HG02943 (cell line): ENCODE measurements at regions not wholly inside any gene's neighbourhood (a gene's known extent, or its start where the extent isn't known, plus 50 kb on each side); places are given as distances from the start of the nearest gene placed in this dataset.
"Not testable (repeated sequence)": the region's sequence is repeated elsewhere in the genome, so short reads cannot be mapped to it uniquely, and the experiment has no call there.

ENCODE experiments used
- ATAC-seq: cut with Tn5 transposase; IDR thresholded peaks from one replicate; pipeline ENCODE4 v1.9.1; 2021; ENCODE audit warnings: mild to moderate bottlenecking, low read depth, moderate library complexity; ENCODE audit not compliant: unreplicated experiment

- no peak for ATAC-seq
These were observed 907.5 kb upstream of the ATXN7L3B start for GRCh38 chr12:73629893-73630831.

- no peak for ATAC-seq
These were observed 905.4 kb upstream of the ATXN7L3B start for GRCh38 chr12:73632191-73632590.

DNA sequence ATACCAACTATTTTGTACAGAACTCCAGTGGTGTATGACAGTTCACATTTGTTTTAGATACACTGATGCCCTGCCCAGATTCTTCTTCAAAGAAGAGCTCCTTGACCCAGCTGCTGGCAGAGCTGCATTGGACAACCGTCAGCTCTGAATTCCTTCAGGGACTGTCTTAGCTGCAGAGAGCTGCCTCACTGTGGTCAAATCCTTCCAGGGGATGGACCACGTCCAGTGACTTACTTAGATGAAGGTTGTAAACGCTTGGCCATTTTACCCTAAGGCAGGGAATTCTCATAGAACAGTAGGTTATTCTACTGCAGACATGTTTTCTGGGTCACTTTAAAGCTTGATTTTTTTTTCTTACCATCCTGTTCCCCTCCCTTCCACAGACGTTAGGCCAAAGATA, 905.0 kb upstream of the ATXN7L3B start:
- no peak for ATAC-seq

DNA sequence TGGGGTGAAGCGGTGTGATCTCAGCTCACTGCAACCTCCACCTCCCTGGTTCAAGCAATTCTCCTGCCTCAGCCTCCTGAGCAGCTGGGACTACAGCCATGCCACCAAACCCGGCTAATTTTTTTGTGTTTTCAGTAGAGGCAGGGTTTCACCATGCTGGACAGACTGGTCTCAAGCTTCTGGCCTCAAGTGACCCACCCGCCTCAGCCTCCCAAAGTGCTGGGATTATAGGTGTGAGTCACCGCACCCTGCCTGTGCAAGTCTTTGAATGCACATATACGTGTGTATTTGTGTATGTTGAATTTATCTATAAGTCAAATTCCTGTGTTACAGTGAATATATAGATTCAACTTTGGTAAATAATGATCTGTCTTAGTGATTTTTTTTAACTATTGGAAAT, 898.2 kb upstream of the ATXN7L3B start:
- ATAC-seq = not testable (repeated sequence)

- no peak for ATAC-seq
These were observed 881.3 kb upstream of the ATXN7L3B start for GRCh38 chr12:73656375-73656774.

GRCh38 chr12:73659802-73660201, 877.8 kb upstream of the ATXN7L3B start:
- ATAC-seq = no peak

DNA sequence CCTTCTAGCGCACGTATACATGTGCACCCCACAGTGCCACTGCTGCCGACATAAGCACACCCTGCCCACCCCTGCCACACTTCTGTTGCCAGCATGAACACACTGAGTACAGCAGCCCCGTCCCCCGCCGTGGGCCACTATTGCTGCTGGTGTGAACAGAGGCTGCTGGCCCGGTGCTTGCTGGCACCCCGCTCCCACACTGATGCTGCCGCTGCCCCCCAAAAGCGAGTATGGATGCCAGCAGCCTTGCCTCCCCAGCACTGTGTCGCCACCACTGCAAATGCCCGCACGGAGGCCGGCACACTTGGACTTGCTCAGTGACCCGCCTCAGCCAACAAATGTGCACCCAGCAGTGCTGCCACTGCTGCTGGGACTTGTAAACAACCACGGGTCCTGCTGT, 872.4 kb upstream of the ATXN7L3B start:
- ATAC-seq = no peak

DNA sequence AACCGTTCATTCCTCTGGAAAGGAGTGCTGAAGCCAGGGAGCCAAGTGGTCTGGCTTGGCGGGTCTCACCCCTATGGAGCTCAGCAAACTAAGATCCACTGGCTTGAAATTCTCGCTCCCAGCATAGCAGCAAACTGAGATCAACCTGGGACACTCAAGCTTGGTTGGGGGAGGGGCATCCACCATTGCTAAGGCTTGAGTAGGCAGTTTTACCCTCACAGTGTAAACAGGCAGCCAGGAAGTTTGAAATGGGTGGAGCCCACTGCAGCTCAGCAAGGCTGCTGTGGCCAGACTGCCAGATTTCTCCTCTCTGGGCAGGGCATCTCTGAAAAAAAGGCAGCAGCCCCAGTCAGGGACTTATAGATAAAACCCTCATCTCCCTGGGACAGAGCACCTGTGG, 866.1 kb upstream of the ATXN7L3B start:
- not testable (repeated sequence) for ATAC-seq

DNA sequence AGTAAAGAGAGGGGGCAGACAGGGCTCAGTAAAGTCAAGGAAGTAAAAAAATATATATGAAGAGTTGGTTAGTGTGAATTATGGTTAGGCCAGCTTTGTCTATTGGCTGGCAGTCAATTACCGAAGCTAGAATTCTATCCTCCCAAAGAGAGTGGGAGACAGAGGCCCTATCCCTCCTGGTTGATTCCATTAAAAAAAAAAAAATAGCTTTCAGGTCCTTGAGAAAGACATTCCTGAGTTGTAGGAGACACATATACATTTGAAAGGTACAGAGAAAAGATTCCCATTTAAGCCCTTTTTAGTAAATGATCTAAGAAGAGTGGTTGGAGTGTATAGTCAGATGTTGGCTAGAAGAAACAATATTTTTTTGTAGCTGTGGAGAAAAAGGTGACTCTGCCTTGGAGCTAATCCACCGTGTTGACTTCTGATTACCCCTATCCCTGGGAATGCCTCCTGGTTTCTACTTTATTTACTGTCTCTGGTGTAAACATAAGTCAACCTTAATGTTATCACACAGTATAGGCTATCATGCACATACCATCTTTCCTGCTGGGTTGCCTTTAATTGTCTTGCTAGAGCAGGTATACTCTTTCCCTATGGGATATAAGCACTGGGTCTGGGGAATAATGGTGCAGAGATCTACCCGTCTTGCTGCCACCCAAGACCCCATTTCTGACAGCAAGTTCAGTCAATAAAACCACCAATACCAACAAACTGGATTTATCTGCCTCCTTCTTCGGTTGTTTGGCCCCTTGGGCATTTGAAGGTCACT, 859.9 kb upstream of the ATXN7L3B start:
- ATAC-seq = no peak

DNA sequence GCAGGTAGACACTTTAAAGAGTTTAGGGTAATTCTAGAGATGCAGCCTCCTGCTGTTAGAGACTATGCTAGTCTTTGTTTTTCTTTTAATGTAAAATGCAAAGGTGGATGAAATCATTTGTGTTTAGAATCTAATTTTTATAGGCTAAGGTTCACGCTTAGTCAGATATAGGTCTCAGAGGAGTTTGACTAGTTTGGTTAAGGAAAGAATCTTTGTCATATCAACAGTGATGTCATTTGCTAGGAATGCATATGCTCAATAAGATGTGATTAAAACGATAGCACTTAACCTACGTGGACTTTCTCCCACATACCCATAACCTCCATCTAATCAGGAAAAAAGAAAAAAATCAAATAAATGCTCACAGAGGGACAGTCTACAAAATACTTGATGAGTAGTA, 859.3 kb upstream of the ATXN7L3B start:
- ATAC-seq = no peak

DNA sequence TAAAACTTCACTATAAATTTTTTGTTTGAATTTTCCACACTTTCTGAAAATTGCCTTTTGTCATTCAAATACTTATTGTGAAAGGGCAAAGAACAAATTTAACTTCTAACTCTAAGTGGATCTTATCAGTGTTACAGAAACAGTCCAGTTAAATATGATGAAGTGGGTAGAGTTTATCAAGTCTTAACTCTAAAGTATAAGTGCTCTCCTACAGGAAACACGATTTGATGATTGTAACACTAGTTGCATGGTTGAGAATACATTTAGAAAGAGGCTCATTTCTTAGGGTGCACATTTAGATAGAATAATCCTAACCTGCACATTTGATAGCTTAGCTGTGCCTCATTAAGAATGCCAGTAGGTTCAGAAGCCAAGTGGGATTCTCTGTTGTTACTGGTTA, 838.3 kb upstream of the ATXN7L3B start:
- ATAC-seq = no peak

GRCh38 chr12:73714655-73715054, 823.0 kb upstream of the ATXN7L3B start:
- ATAC-seq = no peak

- not testable (repeated sequence) for ATAC-seq
These were observed 821.5 kb upstream of the ATXN7L3B start for GRCh38 chr12:73716143-73716542.

- ATAC-seq = no peak
These were observed 818.4 kb upstream of the ATXN7L3B start for GRCh38 chr12:73719223-73719622.

DNA sequence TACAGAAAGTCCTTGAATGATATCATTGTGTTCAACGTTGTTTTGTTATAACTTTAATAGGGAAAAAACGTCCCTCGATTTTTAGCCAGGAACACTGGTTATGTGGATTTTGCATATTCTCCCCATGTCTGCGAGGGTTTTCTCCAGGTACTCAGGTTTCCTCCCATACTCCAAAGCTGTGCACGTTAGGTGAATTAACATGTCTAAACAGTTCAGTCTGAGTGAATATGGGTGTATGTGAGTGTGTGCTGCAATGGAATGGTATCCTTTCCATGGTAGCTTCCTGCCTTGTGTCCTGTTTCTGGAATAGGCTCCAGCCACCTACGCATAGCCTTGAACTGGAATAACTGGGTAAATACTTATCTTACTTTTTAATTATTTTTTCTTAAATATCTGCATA, 810.8 kb upstream of the ATXN7L3B start:
- no peak for ATAC-seq

DNA sequence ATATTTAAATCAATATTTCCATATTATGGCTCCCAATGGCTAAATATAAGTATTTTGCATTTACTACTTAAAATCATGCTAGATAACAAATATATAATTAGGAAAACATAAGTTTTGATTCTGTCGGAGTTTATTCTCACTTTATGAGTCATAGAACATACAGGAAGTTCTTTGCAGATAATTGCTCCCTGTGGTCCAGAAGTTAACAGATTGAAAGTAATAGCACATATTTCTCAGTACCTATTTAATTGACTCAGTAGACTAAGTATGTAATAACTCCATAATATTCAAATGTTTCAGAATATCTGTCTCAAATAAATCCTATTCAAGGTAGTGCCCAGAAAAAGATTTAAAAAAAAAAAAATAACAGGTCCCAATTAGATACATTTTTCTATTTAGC, 806.0 kb upstream of the ATXN7L3B start:
- no peak for ATAC-seq

GRCh38 chr12:73769337-73769736, 768.3 kb upstream of the ATXN7L3B start:
- ATAC-seq = no peak

- ATAC-seq = no peak
These were observed 739.1 kb upstream of the ATXN7L3B start for GRCh38 chr12:73798523-73798922.

GRCh38 chr12:73815072-73815645, 722.5 kb upstream of the ATXN7L3B start:
- no peak for ATAC-seq

DNA sequence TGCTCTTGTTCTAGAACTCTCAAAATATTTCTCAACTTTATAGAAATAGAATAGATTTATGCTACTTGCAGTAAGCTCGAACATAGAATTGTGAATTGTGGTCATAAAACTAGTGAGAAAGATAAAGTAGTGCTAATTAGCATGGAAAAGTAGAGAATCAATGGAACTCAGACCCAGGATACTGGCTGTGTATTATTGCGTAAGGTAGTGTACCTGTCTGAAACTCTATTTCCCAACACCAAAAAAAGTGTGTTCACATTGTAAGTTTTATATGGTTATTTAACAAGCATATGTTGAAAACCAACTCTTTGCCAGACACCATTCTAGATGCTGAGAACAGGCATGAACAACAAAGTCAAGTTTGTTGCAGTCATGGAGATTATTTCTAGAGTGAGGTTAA, 720.5 kb upstream of the ATXN7L3B start:
- no peak for ATAC-seq

DNA sequence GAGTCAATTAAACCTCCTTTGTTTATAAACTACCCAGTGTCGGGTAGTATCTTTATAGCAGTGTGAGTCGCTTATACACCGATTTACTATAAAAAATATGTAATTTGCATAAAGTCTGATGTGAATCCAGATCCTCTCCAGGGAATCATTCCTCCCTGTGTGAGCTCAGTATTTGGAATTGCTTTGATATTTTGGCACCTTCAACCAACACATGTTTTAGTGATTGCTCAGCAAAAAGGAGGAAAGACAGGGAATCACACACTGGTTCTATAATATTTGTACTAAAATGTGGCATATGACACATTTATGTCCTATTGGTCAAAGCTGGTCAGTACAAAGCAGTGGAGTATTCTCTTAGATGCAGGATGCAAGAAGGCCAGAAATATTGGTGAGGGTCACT, 703.9 kb upstream of the ATXN7L3B start:
- ATAC-seq = no peak
